ENCODE measurements at regions not wholly inside any gene's neighbourhood (a gene's known extent, or its start where the extent isn't known, plus 50 kb on each side); places are given as distances from the start of the nearest gene placed in this dataset.

DNA sequence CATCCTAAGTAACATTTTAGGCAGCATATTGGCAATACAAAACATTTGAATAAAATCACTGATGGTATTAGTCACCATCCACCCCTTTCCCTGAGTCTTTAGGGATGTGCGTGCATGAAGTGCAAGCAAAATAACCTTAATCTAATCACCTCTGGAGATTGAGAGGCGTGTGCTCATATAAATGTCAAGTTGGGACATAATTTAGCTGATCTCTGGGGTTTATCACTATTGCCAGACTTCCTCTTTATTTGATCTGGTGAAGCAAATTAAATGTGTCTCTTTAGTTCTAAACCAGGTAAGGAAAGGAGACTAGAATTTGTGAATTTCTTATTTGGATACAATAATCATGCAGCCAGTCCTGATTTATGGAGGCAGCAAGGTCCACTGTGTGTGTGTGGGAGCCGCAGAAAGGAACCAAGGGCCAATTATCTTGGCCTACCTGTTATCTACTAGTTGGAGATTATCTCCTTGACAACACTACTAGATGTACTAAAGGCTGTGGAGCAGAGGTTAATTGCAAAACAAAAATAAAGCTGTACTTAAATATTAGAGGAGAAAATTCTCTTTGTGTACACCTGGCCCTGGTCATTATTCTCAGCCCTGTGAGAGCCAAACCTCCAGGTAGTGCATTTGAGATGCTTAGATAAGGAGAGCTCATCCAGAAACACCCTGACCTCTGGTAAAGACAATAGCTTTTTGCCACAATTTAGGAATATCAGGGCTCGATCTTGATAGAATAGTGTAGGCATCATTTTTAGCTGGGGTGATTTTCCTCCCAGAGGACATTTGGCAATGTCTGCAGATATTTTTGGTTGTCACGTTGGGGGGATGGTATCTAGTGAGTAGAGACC lies 78.2 kb downstream of the HRH4 start:
- dilution Hi-C loops (cut with HindIII; ENCODE audit: low sequenced_read_pairs, unreplicated experiment) = no loop called here

More for the DNA sequence above, 78.2 kb downstream of the HRH4 start:
- Histone ChIP-seq H3K27me3 (ENCODE audit: control insufficient read depth, insufficient read depth, low read length) (peaks cover 26% of the 10 kb centered on the region), H4K91ac (ENCODE audit: insufficient read depth, low read depth, low read length) (no peak overlapping the region), H2AK5ac (ENCODE audit: low read depth, low read length) (no peak overlapping the region), H2BK5ac (ENCODE audit: low read depth, low read length, poor library complexity, severe bottlenecking) (no peak overlapping the region), H3K79me1 (ENCODE audit: low read depth in 1 of 2, low read length in 2 of 2) (no peaks in the 10 kb centered on the region), H2BK120ac (ENCODE audit: low read depth, low read length) (no peak overlapping the region), H3K4me2 (ENCODE audit: low read depth, low read length) (no peak overlapping the region), H4K20me1 (ENCODE audit: insufficient read depth, low read length) (no peaks in the 10 kb centered on the region), H2BK15ac (ENCODE audit: low read depth, low read length) (no peak overlapping the region), H4K8ac (ENCODE audit: low read depth in 2 of 2, low read length in 2 of 2) (no peak overlapping the region), H3K9me3 (ENCODE audit: control insufficient read depth, insufficient read depth, low read length) (no peaks in the 10 kb centered on the region), H3K4me3 (ENCODE audit: insufficient read depth, low read depth, low read length) (no peak overlapping the region), H3K4ac (ENCODE audit: low read depth, low read length) (no peak overlapping the region), H3K56ac (ENCODE audit: extremely low read depth, insufficient read depth, low read length) (no peak overlapping the region), H4K5ac (ENCODE audit: low read depth, low read length) (no peak overlapping the region), H3K14ac (replicated peaks; ENCODE audit: low read depth, low read length) (no peak overlapping the region), H3K9me1 (ENCODE audit: insufficient read depth, low read length) (no peaks in the 10 kb centered on the region), H3K23ac (ENCODE audit: low read depth, low read length) (no peak overlapping the region), H2AK9ac (replicated peaks; ENCODE audit: low read depth, low read length, poor library complexity) (no peak overlapping the region), H3K9ac (ENCODE audit: low read depth, low read length) (no peak overlapping the region), H3K4me1 (ENCODE audit: control insufficient read depth, insufficient read depth, low read length) (no peaks in the 10 kb centered on the region), H3K27ac (ENCODE audit: insufficient read depth, low read length) (no peak overlapping the region), H3K18ac (ENCODE audit: low read depth, low read length) (no peak overlapping the region), H3K36me3 (ENCODE audit: control insufficient read depth, insufficient read depth, low read length) (no peaks in the 10 kb centered on the region), H2AFZ (replicated peaks; ENCODE audit: low read length, poor library complexity) (no peak overlapping the region), H2BK20ac (ENCODE audit: low read depth, low read length) (no peak overlapping the region)
- ChIA-PET CTCF (no interaction called here), POLR2A (ENCODE audit: unreplicated experiment) (no interaction called here)
- ATAC-seq (ENCODE audit: low read depth) (no peak), DNase-seq (no peak)
- no peak for TF ChIP-seq SMC3 (IDR thresholded peaks at IDR 0.05; ENCODE audit: low read depth, low read length)
- TF ChIP-seq, protein P1, sequence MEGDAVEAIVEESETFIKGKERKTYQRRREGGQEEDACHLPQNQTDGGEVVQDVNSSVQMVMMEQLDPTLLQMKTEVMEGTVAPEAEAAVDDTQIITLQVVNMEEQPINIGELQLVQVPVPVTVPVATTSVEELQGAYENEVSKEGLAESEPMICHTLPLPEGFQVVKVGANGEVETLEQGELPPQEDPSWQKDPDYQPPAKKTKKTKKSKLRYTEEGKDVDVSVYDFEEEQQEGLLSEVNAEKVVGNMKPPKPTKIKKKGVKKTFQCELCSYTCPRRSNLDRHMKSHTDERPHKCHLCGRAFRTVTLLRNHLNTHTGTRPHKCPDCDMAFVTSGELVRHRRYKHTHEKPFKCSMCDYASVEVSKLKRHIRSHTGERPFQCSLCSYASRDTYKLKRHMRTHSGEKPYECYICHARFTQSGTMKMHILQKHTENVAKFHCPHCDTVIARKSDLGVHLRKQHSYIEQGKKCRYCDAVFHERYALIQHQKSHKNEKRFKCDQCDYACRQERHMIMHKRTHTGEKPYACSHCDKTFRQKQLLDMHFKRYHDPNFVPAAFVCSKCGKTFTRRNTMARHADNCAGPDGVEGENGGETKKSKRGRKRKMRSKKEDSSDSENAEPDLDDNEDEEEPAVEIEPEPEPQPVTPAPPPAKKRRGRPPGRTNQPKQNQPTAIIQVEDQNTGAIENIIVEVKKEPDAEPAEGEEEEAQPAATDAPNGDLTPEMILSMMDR (conservative IDR thresholded peaks at IDR 0.05; ENCODE audit: low read depth, low read length) = no peak
- no peak for TF ChIP-seq BHLHE40 (IDR thresholded peaks at IDR 0.05; ENCODE audit: low read depth, low read length)
- TF ChIP-seq CEBPB (IDR thresholded peaks at IDR 0.05; ENCODE audit: low read depth, low read length) = no peak
- TF ChIP-seq CHD1 (IDR thresholded peaks at IDR 0.05; ENCODE audit: low read depth, low read length) = no peak
- TF ChIP-seq POLR2A (IDR thresholded peaks at IDR 0.05; ENCODE audit: low read depth, low read length) = no peak
- TF ChIP-seq MAZ (IDR thresholded peaks at IDR 0.05; ENCODE audit: borderline replicate concordance, low read depth, low read length) = no peak
- no peak for TF ChIP-seq FOS (IDR thresholded peaks at IDR 0.05; ENCODE audit: low read depth, low read length)
- no peak for TF ChIP-seq MAFK (IDR thresholded peaks at IDR 0.05; ENCODE audit: low read depth, low read length)
- no peak for TF ChIP-seq NFE2L2 (IDR thresholded peaks at IDR 0.05; ENCODE audit: low read depth, low read length)
- TF ChIP-seq, protein P2, sequence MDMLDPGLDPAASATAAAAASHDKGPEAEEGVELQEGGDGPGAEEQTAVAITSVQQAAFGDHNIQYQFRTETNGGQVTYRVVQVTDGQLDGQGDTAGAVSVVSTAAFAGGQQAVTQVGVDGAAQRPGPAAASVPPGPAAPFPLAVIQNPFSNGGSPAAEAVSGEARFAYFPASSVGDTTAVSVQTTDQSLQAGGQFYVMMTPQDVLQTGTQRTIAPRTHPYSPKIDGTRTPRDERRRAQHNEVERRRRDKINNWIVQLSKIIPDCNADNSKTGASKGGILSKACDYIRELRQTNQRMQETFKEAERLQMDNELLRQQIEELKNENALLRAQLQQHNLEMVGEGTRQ (IDR thresholded peaks at IDR 0.05; ENCODE audit: low read depth, low read length) = no peak
- no peak for TF ChIP-seq MXI1 (IDR thresholded peaks at IDR 0.05; ENCODE audit: borderline replicate concordance, low read depth, low read length)
- no peak for TF ChIP-seq RAD21 (IDR thresholded peaks at IDR 0.05; ENCODE audit: low read length)
- TF ChIP-seq RCOR1 (IDR thresholded peaks at IDR 0.05; ENCODE audit: insufficient replicate concordance, low read length) = no peak
- TF ChIP-seq, protein P3, sequence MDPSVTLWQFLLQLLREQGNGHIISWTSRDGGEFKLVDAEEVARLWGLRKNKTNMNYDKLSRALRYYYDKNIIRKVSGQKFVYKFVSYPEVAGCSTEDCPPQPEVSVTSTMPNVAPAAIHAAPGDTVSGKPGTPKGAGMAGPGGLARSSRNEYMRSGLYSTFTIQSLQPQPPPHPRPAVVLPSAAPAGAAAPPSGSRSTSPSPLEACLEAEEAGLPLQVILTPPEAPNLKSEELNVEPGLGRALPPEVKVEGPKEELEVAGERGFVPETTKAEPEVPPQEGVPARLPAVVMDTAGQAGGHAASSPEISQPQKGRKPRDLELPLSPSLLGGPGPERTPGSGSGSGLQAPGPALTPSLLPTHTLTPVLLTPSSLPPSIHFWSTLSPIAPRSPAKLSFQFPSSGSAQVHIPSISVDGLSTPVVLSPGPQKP (IDR thresholded peaks at IDR 0.05; ENCODE audit: borderline replicate concordance, low read depth, low read length) = no peak
- BruUV-seq (replicated peaks) = no TSS peak
- in situ Hi-C loops (cut with MboI; ENCODE audit: low sequenced_read_pairs) (no loop called here), intact Hi-C loops (cut with micrococcal nuclease) (no loop called here)
- WGBS, 2 experiments (ENCODE audit: extremely low coverage in 2 of 2, insufficient read length in 1 of 2) = no CpG with 5 or more reads among the region's 5 CpGs
